SK-N-SH (cell line): ENCODE measurements at regions not wholly inside any gene's neighbourhood (a gene's known extent, or its start where the extent isn't known, plus 50 kb on each side); places are given as distances from the start of the nearest gene placed in this dataset.

Experiments used
- CTCF ChIA-PET: fragments of 300-600, 350-600 bp; formaldehyde crosslinking; extraction: SDS; loops from one replicate; lab custom pipeline; 2021; lab: Yijun Ruan, JAX
- POLR2A ChIA-PET: fragments of 350-600 bp; sonication (Branson Sonifier 250); formaldehyde crosslinking; extraction: SDS; loops from one replicate; lab custom pipeline; 2020; ENCODE audit warnings: antibody characterized with exemption, inconsistent platforms; lab: Yijun Ruan, JAX
- DNase-seq: peaks from one replicate; pipeline ENCODE4 v3.0.0; 2012
- H2AFZ ChIP-seq: fragments of 200-600 bp; sonication (generic); 2 replicates; pipeline ENCODE4 v1.8.1; 2016; ENCODE audit warnings: antibody characterized with exemption, mild to moderate bottlenecking, low read depth
- H3F3A ChIP-seq: fragments of 200-600 bp; sonication (generic); replicated peaks from 2 replicates; pipeline ENCODE3; 2016; ENCODE audit warnings: antibody characterized with exemption, mild to moderate bottlenecking; ENCODE audit not compliant: insufficient read depth
- H3K27ac ChIP-seq, 2 experiments: fragments of 200-500 bp in 1 of 2; fragments of 200-600 bp in 1 of 2; sonication (Bioruptor generic) in 1 of 2; sonication (generic), shearing (Covaris generic) in 1 of 2; 2 replicates each; pipeline versions ENCODE4 v1.5.1 to v1.6.1; 2014 to 2016; ENCODE audit warnings: low read depth in 2 of 2, inconsistent platforms in 1 of 2, low read length in 1 of 2, mild to moderate bottlenecking in 1 of 2, mixed read lengths in 1 of 2
- H3K27me3 ChIP-seq: fragments of 200-600 bp; sonication (generic), shearing (Covaris generic); 2 replicates; pipeline ENCODE4 v1.6.1; 2016; ENCODE audit warnings: mixed run types; ENCODE audit not compliant: insufficient read depth
- H3K36me3 ChIP-seq, 2 experiments: fragments of 200-500 bp in 1 of 2; fragments of 200-600 bp in 1 of 2; sonication (Bioruptor generic) in 1 of 2; sonication (generic) in 1 of 2; replicated peaks in 1 of 2; 2 replicates each; pipeline versions ENCODE3 to v1.5.1; 2014 to 2016; ENCODE audit warnings: low read length in 1 of 2, mild to moderate bottlenecking in 1 of 2; ENCODE audit not compliant: insufficient read depth in 2 of 2, control insufficient read depth in 1 of 2
- H3K4me1 ChIP-seq, 2 experiments: fragments of 200-500 bp in 1 of 2; fragments of 200-600 bp in 1 of 2; sonication (Bioruptor generic) in 1 of 2; sonication (generic), shearing (Covaris generic) in 1 of 2; 2 replicates each; pipeline versions ENCODE4 v1.5.1 to v1.6.1; 2014 to 2016; ENCODE audit warnings: low read depth in 1 of 2, low read length in 1 of 2, mixed run types in 1 of 2; ENCODE audit not compliant: insufficient read depth in 2 of 2, control insufficient read depth in 1 of 2
- H3K4me2 ChIP-seq: fragments of 200-600 bp; sonication (generic), shearing (Covaris generic); 2 replicates; pipeline ENCODE4 v1.6.1; 2017; ENCODE audit warnings: mixed run types
- H3K4me3 ChIP-seq, 2 experiments: fragments of 200-500 bp in 1 of 2; fragments of 200-600 bp in 1 of 2; sonication (Bioruptor generic) in 1 of 2; sonication (generic), shearing (Covaris generic) in 1 of 2; 2 replicates each; pipeline versions ENCODE4 v1.5.1 to v1.8.1; 2014 to 2016; ENCODE audit warnings: low read depth in 2 of 2, inconsistent platforms in 1 of 2, low read length in 1 of 2, mild to moderate bottlenecking in 1 of 2, mixed read lengths in 1 of 2, moderate library complexity in 1 of 2
- H3K79me2 ChIP-seq: fragments of 200-600 bp; sonication (generic); 2 replicates; pipeline ENCODE4 v1.8.1; 2017; ENCODE audit warnings: mild to moderate bottlenecking; ENCODE audit not compliant: insufficient read depth
- H3K9ac ChIP-seq: fragments of 200-600 bp; sonication (generic); 2 replicates; pipeline ENCODE4 v1.6.1; 2017; ENCODE audit warnings: mixed run types
- H3K9me2 ChIP-seq: fragments of 200-600 bp; sonication (generic); 2 replicates; pipeline ENCODE4 v1.6.1; 2017; ENCODE audit warnings: mixed run types
- H3K9me3 ChIP-seq: fragments of 200-600 bp; sonication (generic); 2 replicates; pipeline ENCODE4 v1.6.1; 2017; ENCODE audit warnings: mixed run types, mild to moderate bottlenecking, moderate library complexity
- H4K20me1 ChIP-seq: fragments of 200-600 bp; sonication (generic); 2 replicates; pipeline ENCODE4 v1.6.1; 2017; ENCODE audit warnings: mild to moderate bottlenecking, mixed run types; ENCODE audit not compliant: insufficient read depth
- CHD2 ChIP-seq: fragments of 150-350 bp; IDR thresholded peaks from 2 replicates; pipeline ENCODE4 v1.6.1; 2018; ENCODE audit warnings: low read length; ENCODE audit not compliant: partially characterized antibody
- ELF1 ChIP-seq: IDR thresholded peaks from 2 replicates; pipeline ENCODE4 v1.4.0; 2012
- EP300 ChIP-seq, 2 experiments: IDR thresholded peaks; 2 replicates each; pipeline versions ENCODE4 v1.4.0 to v1.6.1; 2012; ENCODE audit warnings: borderline replicate concordance in 1 of 2, low read depth in 1 of 2, low read length in 1 of 2
- EZH2phosphoT487 ChIP-seq: fragments of 200-600 bp; sonication (generic); IDR thresholded peaks from 2 replicates; pipeline ENCODE4 v1.6.1; 2017; ENCODE audit warnings: low read depth, mixed run types, mild to moderate bottlenecking, antibody characterized with exemption, moderate library complexity, borderline replicate concordance
- FOXM1 ChIP-seq: IDR thresholded peaks from 2 replicates; pipeline ENCODE4 v1.4.0; 2012; ENCODE audit warnings: low read depth, mild to moderate bottlenecking
- JUND ChIP-seq: IDR thresholded peaks from 2 replicates; pipeline ENCODE4 v1.4.0; 2012
- MXI1 ChIP-seq: IDR thresholded peaks from 2 replicates; pipeline ENCODE4 v1.6.1; 2012; ENCODE audit warnings: mild to moderate bottlenecking, low read depth, low read length, improper control_type of control experiment
- RAD21 ChIP-seq: IDR thresholded peaks from 2 replicates; pipeline ENCODE4 v1.6.1; 2012; ENCODE audit warnings: mild to moderate bottlenecking, low read length
- TAF1 ChIP-seq: IDR thresholded peaks from 2 replicates; pipeline ENCODE4 v1.6.1; 2012; ENCODE audit warnings: low read depth, mild to moderate bottlenecking, low read length, moderate library complexity, borderline replicate concordance
- TEAD4 ChIP-seq: IDR thresholded peaks from 2 replicates; pipeline ENCODE4 v1.4.0; 2012; ENCODE audit warnings: mild to moderate bottlenecking, borderline replicate concordance; ENCODE audit not compliant: insufficient read depth
- USF1 ChIP-seq: IDR thresholded peaks from 2 replicates; pipeline ENCODE4 v1.4.0; 2012; ENCODE audit warnings: low read depth, borderline replicate concordance
- YY1 ChIP-seq: IDR thresholded peaks from 2 replicates; pipeline ENCODE4 v1.4.0; 2012; ENCODE audit warnings: low read depth, mild to moderate bottlenecking
- WGBS: methylation state at CpG from one replicate; pipeline ENCODE4 v1.1.6; 2017; ENCODE audit warnings: low lambda C conversion rate; 5-methylcytosine and 5-hydroxymethylcytosine counted together
- TF ChIP-seq, protein P1 (sequence below): IDR thresholded peaks from 2 replicates; pipeline ENCODE4; 2012
- TF ChIP-seq, protein P2 (sequence below): fragments of 150-350 bp; IDR thresholded peaks from 2 replicates; pipeline ENCODE4 v1.6.1; 2017; ENCODE audit warnings: antibody characterized with exemption, low read length, low read depth, borderline replicate concordance
- TF ChIP-seq, protein P3 (sequence below): IDR thresholded peaks from 2 replicates; pipeline ENCODE4 v1.4.0; 2012; ENCODE audit warnings: low read depth, borderline replicate concordance

GRCh38 chr3:66889750-66890494 lies 108.2 kb upstream of the KBTBD8 start:
- Histone ChIP-seq H3K27me3 (no peaks in the 10 kb centered on the region), H2AFZ (no peak overlapping the region), H3F3A (no peaks in the 10 kb centered on the region), H3K36me3 (no peaks in the 10 kb centered on the region), H3K9me3 (no peaks in the 10 kb centered on the region), H4K20me1 (no peaks in the 10 kb centered on the region), H3K4me1 (no peaks in the 10 kb centered on the region), H3K4me2 (no peak overlapping the region), H3K9me2 (no peaks in the 10 kb centered on the region), H3K27ac (no peak overlapping the region), H3K9ac (no peak overlapping the region), H3K79me2 (no peaks in the 10 kb centered on the region), H3K4me3 (no peak overlapping the region)
- TF ChIP-seq, protein P1, sequence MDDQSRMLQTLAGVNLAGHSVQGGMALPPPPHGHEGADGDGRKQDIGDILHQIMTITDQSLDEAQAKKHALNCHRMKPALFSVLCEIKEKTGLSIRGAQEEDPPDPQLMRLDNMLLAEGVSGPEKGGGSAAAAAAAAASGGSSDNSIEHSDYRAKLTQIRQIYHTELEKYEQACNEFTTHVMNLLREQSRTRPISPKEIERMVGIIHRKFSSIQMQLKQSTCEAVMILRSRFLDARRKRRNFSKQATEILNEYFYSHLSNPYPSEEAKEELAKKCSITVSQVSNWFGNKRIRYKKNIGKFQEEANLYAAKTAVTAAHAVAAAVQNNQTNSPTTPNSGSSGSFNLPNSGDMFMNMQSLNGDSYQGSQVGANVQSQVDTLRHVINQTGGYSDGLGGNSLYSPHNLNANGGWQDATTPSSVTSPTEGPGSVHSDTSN = no peak
- 47% methylated on average over 11 of the region's 11 CpGs for WGBS
- ChIA-PET POLR2A (no interaction called here), CTCF (no interaction called here)
- DNase-seq = no peak

GRCh38 chr3:66898155-66898554 lies 100.0 kb upstream of the KBTBD8 start:
- Histone ChIP-seq H3K27ac (no peak overlapping the region), H3K4me1 (no peaks in the 10 kb centered on the region), H3K4me2 (no peak overlapping the region), H3K9me2 (no peaks in the 10 kb centered on the region), H3K36me3 (no peaks in the 10 kb centered on the region), H2AFZ (no peak overlapping the region), H3K27me3 (no peaks in the 10 kb centered on the region), H3K4me3 (no peak overlapping the region), H3K9me3 (no peaks in the 10 kb centered on the region), H4K20me1 (no peaks in the 10 kb centered on the region), H3F3A (no peaks in the 10 kb centered on the region), H3K9ac (no peak overlapping the region), H3K79me2 (no peaks in the 10 kb centered on the region)
- CTCF ChIA-PET = no interaction called here
- 7% methylated on average over 6 of the region's 6 CpGs for WGBS
- POLR2A ChIA-PET = no interaction called here
- TF ChIP-seq USF1 = no peak
- no peak for TF ChIP-seq EP300 (IDR thresholded peaks at IDR 0.05; ENCODE audit: borderline replicate concordance in 1 of 2, low read depth in 1 of 2, low read length in 1 of 2)
- no peak for TF ChIP-seq EZH2phosphoT487
- TF ChIP-seq YY1 = no peak
- TF ChIP-seq RAD21 = no peak
- TF ChIP-seq, protein P2, sequence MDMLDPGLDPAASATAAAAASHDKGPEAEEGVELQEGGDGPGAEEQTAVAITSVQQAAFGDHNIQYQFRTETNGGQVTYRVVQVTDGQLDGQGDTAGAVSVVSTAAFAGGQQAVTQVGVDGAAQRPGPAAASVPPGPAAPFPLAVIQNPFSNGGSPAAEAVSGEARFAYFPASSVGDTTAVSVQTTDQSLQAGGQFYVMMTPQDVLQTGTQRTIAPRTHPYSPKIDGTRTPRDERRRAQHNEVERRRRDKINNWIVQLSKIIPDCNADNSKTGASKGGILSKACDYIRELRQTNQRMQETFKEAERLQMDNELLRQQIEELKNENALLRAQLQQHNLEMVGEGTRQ = no peak
- TF ChIP-seq TAF1 = no peak
- no peak for TF ChIP-seq FOXM1
- TF ChIP-seq, protein P3, sequence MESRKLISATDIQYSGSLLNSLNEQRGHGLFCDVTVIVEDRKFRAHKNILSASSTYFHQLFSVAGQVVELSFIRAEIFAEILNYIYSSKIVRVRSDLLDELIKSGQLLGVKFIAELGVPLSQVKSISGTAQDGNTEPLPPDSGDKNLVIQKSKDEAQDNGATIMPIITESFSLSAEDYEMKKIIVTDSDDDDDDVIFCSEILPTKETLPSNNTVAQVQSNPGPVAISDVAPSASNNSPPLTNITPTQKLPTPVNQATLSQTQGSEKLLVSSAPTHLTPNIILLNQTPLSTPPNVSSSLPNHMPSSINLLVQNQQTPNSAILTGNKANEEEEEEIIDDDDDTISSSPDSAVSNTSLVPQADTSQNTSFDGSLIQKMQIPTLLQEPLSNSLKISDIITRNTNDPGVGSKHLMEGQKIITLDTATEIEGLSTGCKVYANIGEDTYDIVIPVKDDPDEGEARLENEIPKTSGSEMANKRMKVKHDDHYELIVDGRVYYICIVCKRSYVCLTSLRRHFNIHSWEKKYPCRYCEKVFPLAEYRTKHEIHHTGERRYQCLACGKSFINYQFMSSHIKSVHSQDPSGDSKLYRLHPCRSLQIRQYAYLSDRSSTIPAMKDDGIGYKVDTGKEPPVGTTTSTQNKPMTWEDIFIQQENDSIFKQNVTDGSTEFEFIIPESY = no peak
- TF ChIP-seq MXI1 = no peak
- TF ChIP-seq ELF1 = no peak
- TF ChIP-seq JUND = no peak
- no peak for TF ChIP-seq CHD2
- TF ChIP-seq TEAD4 = no peak
- no peak for DNase-seq
